ENCODE measurements at regions not wholly inside any gene's neighbourhood (a gene's known extent, or its start where the extent isn't known, plus 50 kb on each side); places are given as distances from the start of the nearest gene placed in this dataset.
"Not testable (repeated sequence)": the region's sequence is repeated elsewhere in the genome, so short reads cannot be mapped to it uniquely, and the experiment has no call there.

- H3K4me3 ChIP-seq (ENCODE audit: low read depth, low read length), result no peak overlapping the region
- TF ChIP-seq CTCF (IDR thresholded peaks at IDR 0.05; ENCODE audit: low read depth, low read length), result no peak
These were observed 1099.9 kb downstream of the PLA2G4A start for GRCh38 chr1:187928696-187929095.

DNA sequence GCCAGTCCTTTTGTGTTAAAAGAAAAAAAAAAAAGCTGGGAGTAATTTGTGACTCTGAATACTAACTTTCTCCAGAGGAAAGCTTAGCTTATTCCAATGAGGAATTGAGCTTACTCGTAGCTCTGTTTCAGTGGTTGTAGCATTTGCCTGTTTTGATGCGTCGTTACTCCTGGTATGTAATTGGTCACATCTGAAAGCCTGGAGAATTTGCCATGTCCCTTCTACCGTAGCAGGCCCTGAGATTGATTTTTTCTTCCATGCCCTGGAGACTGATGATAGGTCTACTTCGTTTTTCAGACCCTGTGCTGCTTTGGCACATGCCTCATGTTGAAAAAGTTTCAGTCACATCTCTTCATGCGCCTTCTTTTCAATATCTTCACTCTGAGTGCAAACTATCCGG lies 1103.0 kb downstream of the PLA2G4A start:
- H3K4me3 ChIP-seq (ENCODE audit: low read depth, low read length), result no peak overlapping the region

DNA sequence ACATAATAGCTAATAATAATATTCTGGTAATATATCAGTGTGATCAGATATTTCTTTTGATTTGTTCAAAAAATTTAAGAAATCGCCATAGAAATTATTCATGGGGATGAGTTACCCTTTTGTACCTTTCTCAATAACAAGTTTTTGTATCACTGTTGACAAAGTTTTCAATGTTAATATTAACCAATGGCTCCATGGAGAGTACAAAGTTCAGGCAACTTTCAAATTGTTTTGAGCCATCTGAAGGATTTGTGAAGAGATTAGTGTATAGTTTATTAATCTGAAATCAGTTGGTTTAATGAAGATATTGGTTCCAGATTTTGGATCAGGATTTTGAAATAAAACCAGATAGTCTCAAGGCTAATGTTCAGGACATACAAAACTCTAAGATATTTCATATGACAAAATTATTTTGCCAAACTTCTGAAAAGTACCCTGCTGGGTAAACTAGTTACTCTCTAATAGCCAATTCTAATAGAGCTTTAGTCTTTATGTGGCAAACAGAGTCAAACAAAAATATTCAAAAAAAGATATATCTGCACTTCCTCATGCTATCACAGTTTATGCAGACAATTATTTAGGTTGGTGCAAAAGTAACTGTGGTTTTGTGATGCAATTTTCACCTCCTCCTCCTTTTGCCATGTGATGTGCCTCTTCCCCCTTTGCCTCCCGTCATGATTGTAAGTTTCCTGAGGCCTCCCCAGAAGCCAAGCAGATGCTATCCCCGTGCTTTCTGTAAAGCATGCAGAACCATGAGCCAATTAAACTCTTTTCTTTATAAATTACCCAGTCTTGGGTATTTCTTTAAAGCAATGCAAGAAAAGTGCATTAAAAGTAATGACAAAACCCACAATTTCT lies 1105.0 kb downstream of the PLA2G4A start:
- no peak for TF ChIP-seq CTCF (IDR thresholded peaks at IDR 0.05; ENCODE audit: low read depth, low read length)
- H3K4me3 ChIP-seq (ENCODE audit: low read depth, low read length), result no peak overlapping the region

More for the DNA sequence above, 1103.0 kb downstream of the PLA2G4A start:
- no peak for TF ChIP-seq CTCF (IDR thresholded peaks at IDR 0.05; ENCODE audit: low read depth, low read length)

DNA sequence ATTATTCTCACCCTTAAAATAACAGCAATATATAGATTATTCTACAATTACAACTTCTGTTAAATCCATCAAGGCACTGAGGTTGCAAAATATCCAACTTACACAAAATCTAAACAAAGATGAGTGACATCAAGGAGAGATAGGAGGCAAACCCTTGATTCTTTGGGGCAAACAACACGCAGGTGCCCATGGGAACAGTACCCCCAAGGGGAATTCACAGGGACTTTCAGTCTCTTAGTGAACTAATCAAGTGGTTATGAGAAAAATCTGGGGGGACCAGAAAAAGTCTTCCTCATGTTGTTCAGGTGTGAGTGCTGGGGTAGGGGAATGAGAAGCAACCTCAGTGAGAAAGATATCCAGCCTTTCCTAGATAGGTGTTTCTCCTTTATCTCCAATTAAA lies 1107.9 kb downstream of the PLA2G4A start:
- TF ChIP-seq CTCF (IDR thresholded peaks at IDR 0.05; ENCODE audit: low read depth, low read length), result no peak
- no peak overlapping the region for H3K4me3 ChIP-seq (ENCODE audit: low read depth, low read length)

DNA sequence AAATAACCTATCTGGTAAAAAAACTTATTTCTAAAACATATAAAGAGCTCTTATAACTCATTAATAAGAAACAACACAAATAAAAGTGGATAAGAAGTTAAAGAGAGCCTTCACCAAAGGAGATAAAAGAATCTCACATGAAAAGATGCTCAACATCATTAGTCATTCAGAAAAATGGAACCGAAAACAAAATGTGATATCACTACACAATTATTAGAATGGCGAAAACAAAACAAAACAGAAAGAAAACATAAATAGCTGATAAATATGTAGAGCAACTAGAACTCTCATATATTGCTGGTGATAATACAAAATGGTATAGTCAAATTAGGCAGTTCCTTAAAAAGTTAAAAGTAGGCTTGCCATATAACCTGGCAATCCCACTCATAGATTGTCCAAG lies 1109.3 kb downstream of the PLA2G4A start:
- TF ChIP-seq CTCF (IDR thresholded peaks at IDR 0.05; ENCODE audit: low read depth, low read length), result no peak
- H3K4me3 ChIP-seq (ENCODE audit: low read depth, low read length), result no peak overlapping the region

- no peak for TF ChIP-seq CTCF (IDR thresholded peaks at IDR 0.05; ENCODE audit: low read depth, low read length)
These were observed 1114.2 kb downstream of the PLA2G4A start for GRCh38 chr1:187942986-187943385.

GRCh38 chr1:187943606-187944403 lies 1115.1 kb downstream of the PLA2G4A start:
- no peak for TF ChIP-seq CTCF (IDR thresholded peaks at IDR 0.05; ENCODE audit: low read depth, low read length)
- no peak overlapping the region for H3K4me3 ChIP-seq (ENCODE audit: low read depth, low read length)

More at GRCh38 chr1:187942986-187943385, 1114.2 kb downstream of the PLA2G4A start:
- H3K4me3 ChIP-seq (ENCODE audit: low read depth, low read length), result no peak overlapping the region

- H3K4me3 ChIP-seq (ENCODE audit: low read depth, low read length), result not testable (repeated sequence)
These were observed 1117.9 kb downstream of the PLA2G4A start for GRCh38 chr1:187946661-187947060.

All from WI38 (cell line).